ENCODE measurements at regions not wholly inside any gene's neighbourhood (a gene's known extent, or its start where the extent isn't known, plus 50 kb on each side); places are given as distances from the start of the nearest gene placed in this dataset.

DNA sequence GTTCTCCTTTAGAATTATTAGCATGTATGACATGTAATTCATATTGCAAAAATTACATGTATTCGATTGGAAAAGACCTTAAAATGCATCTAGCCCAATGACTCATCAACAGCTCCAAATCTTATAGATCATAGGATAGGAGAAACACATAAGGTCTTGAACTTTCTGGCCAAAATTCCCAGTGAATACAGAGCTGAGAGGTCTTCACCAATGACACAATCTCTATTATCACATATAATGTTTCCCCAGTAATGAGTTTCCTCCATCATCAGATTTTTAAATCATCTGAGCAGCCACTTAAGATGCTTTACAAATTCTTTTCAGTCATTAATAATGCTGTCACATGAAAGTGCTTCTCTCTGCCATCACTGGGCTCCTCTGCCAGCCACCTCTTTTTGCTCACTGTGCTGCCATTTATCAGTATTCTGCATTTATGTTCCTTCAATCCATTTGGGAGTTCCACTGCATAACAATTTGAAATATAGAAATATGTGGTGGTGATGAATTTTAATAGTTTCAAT lies 804.9 kb downstream of the SUCLG1 start:
- no peak overlapping the region for H3K4me3 ChIP-seq
- no peak overlapping the region for H2AFZ ChIP-seq (ENCODE audit: control insufficient read depth, low read depth, low read length)
- TF ChIP-seq ZNF207 (IDR thresholded peaks at IDR 0.05; ENCODE audit: borderline replicate concordance) (no peak), ETV6 (conservative IDR thresholded peaks at IDR 0.05 in 1 of 2, IDR thresholded peaks at IDR 0.05 in 1 of 2; ENCODE audit: borderline replicate concordance in 1 of 2, low read depth in 1 of 2) (no peak), ATF7 (IDR thresholded peaks at IDR 0.05; ENCODE audit: low read depth) (no peak), FOXM1 (IDR thresholded peaks at IDR 0.05; ENCODE audit: low read depth, low read length) (no peak), HDGF (IDR thresholded peaks at IDR 0.05) (no peak), POLR2AphosphoS2 (IDR thresholded peaks at IDR 0.05; ENCODE audit: low read depth, low read length) (no peak)
- TF ChIP-seq, protein P1, sequence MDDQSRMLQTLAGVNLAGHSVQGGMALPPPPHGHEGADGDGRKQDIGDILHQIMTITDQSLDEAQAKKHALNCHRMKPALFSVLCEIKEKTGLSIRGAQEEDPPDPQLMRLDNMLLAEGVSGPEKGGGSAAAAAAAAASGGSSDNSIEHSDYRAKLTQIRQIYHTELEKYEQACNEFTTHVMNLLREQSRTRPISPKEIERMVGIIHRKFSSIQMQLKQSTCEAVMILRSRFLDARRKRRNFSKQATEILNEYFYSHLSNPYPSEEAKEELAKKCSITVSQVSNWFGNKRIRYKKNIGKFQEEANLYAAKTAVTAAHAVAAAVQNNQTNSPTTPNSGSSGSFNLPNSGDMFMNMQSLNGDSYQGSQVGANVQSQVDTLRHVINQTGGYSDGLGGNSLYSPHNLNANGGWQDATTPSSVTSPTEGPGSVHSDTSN (IDR thresholded peaks at IDR 0.05; ENCODE audit: insufficient replicate concordance, low read depth, low read length), result no peak
- TF ChIP-seq, protein P2, sequence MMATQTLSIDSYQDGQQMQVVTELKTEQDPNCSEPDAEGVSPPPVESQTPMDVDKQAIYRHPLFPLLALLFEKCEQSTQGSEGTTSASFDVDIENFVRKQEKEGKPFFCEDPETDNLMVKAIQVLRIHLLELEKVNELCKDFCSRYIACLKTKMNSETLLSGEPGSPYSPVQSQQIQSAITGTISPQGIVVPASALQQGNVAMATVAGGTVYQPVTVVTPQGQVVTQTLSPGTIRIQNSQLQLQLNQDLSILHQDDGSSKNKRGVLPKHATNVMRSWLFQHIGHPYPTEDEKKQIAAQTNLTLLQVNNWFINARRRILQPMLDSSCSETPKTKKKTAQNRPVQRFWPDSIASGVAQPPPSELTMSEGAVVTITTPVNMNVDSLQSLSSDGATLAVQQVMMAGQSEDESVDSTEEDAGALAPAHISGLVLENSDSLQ (IDR thresholded peaks at IDR 0.05), result no peak
- no peaks in the 10 kb centered on the region for H3K27me3 ChIP-seq (replicated peaks in 1 of 2; ENCODE audit: control insufficient read depth in 2 of 2, insufficient read depth in 2 of 2, low read length in 1 of 2)
- H3K4me2 ChIP-seq (ENCODE audit: control insufficient read depth, insufficient read depth), result no peak overlapping the region
- no TSS peak for BruUV-seq (replicated peaks)
- H3K4me1 ChIP-seq (ENCODE audit: control insufficient read depth, insufficient read depth, low read length), result no peaks in the 10 kb centered on the region
- in situ Hi-C loops (cut with MboI), result no loop called here
- DNase-seq (ENCODE audit: low read depth, low spot score) (no peak), FAIRE-seq (no peak), ATAC-seq (no peak)
- 13% methylated on average over 1 of the region's 1 CpG for WGBS (ENCODE audit: insufficient coverage, insufficient replicate concordance, low lambda C conversion rate, missing lambda C conversion rate)
- CTCF ChIA-PET, result no interaction called here
- H3K9me3 ChIP-seq (replicated peaks; ENCODE audit: control insufficient read depth, insufficient read depth, low read length), result no peaks in the 10 kb centered on the region
- RAD21 ChIA-PET (ENCODE audit: unreplicated experiment), result no interaction called here
- no peaks in the 10 kb centered on the region for H3K79me2 ChIP-seq (ENCODE audit: control insufficient read depth, insufficient read depth, low read length)
- POLR2A ChIA-PET, result no interaction called here
- no peak overlapping the region for H3K9ac ChIP-seq (ENCODE audit: control insufficient read depth, insufficient read depth, low read length)
- H4K20me1 ChIP-seq (ENCODE audit: control insufficient read depth, insufficient read depth), result no peaks in the 10 kb centered on the region
- no peaks in the 10 kb centered on the region for H3K36me3 ChIP-seq (ENCODE audit: control insufficient read depth in 2 of 2, insufficient read depth in 2 of 2, low read length in 1 of 2)
- SMC1A ChIA-PET (ENCODE audit: uncharacterized antibody, unreplicated experiment), result no interaction called here
- H3K27ac ChIP-seq (ENCODE audit: control insufficient read depth, insufficient read depth), result no peak overlapping the region
- intact Hi-C loops (cut with micrococcal nuclease; ENCODE audit: unreplicated experiment), result no loop called here
